ENCODE measurements at regions not wholly inside any gene's neighbourhood (a gene's known extent, or its start where the extent isn't known, plus 50 kb on each side); places are given as distances from the start of the nearest gene placed in this dataset.
A peak's percentile ranks its signal among the peaks of the same experiment; 100 is the strongest.
"Not testable (repeated sequence)": the region's sequence is repeated elsewhere in the genome, so short reads cannot be mapped to it uniquely, and the experiment has no call there.

- Histone ChIP-seq H3K27me3 (ENCODE audit: insufficient read depth, low read length) (peaks cover 5% of the 10 kb centered on the region; the same call in 1 of the 2 replicates), H3K36me3 (ENCODE audit: insufficient read depth, low read depth, low read length) (no peaks in the 10 kb centered on the region), H3K4me3 (ENCODE audit: low read length) (no peak overlapping the region), H3K9me3 (ENCODE audit: insufficient read depth, low read depth, low read length) (no peaks in the 10 kb centered on the region), H3K27ac (ENCODE audit: low read length) (no peak overlapping the region), H3K4me1 (ENCODE audit: insufficient read depth, low read length) (no peaks in the 10 kb centered on the region), H3K9ac (ENCODE audit: low read depth, low read length) (no peak overlapping the region)
Observed at GRCh38 chr6:150747155-150747554, 118.3 kb upstream of the MTHFD1L start.

- H3K36me3 ChIP-seq (ENCODE audit: insufficient read depth, low read depth, low read length) = no peaks in the 10 kb centered on the region
- H3K9me3 ChIP-seq (ENCODE audit: insufficient read depth, low read depth, low read length) = no peaks in the 10 kb centered on the region
- peaks cover 18% of the 10 kb centered on the region; the same call in 1 of the 2 replicates for H3K27me3 ChIP-seq (ENCODE audit: insufficient read depth, low read length)
- peaks cover 9% of the 10 kb centered on the region for H3K4me1 ChIP-seq (ENCODE audit: insufficient read depth, low read length)
- H3K9ac ChIP-seq (ENCODE audit: low read depth, low read length) = no peak overlapping the region
- H3K27ac ChIP-seq (ENCODE audit: low read length) = no peak overlapping the region
- no peak overlapping the region for H3K4me3 ChIP-seq (ENCODE audit: low read length)
Observed at GRCh38 chr6:150749091-150749670, 116.3 kb upstream of the MTHFD1L start.

- Histone ChIP-seq H3K27ac (ENCODE audit: low read length) (no peak overlapping the region), H3K27me3 (ENCODE audit: insufficient read depth, low read length) (peaks cover 30% of the 10 kb centered on the region), H3K4me3 (ENCODE audit: low read length) (no peak overlapping the region), H3K9me3 (ENCODE audit: insufficient read depth, low read depth, low read length) (no peaks in the 10 kb centered on the region), H3K36me3 (ENCODE audit: insufficient read depth, low read depth, low read length) (no peaks in the 10 kb centered on the region), H3K9ac (ENCODE audit: low read depth, low read length) (no peak overlapping the region), H3K4me1 (ENCODE audit: insufficient read depth, low read length) (peaks cover 10% of the 10 kb centered on the region)
Observed at GRCh38 chr6:150751296-150751695, 114.2 kb upstream of the MTHFD1L start.

- H3K4me3 ChIP-seq (ENCODE audit: low read length) = no peak overlapping the region
- H3K27me3 ChIP-seq (ENCODE audit: insufficient read depth, low read length) = peaks cover 30% of the 10 kb centered on the region
- no peaks in the 10 kb centered on the region for H3K36me3 ChIP-seq (ENCODE audit: insufficient read depth, low read depth, low read length)
- no peaks in the 10 kb centered on the region for H3K9me3 ChIP-seq (ENCODE audit: insufficient read depth, low read depth, low read length)
- no peak overlapping the region for H3K9ac ChIP-seq (ENCODE audit: low read depth, low read length)
- H3K27ac ChIP-seq (ENCODE audit: low read length) = no peak overlapping the region
- H3K4me1 ChIP-seq (ENCODE audit: insufficient read depth, low read length) = peaks cover 10% of the 10 kb centered on the region
Observed at GRCh38 chr6:150752409-150752808, 113.1 kb upstream of the MTHFD1L start.

- peaks cover 30% of the 10 kb centered on the region for H3K27me3 ChIP-seq (ENCODE audit: insufficient read depth, low read length)
- peaks cover 10% of the 10 kb centered on the region for H3K4me1 ChIP-seq (ENCODE audit: insufficient read depth, low read length)
- H3K9ac ChIP-seq (ENCODE audit: low read depth, low read length) = no peak overlapping the region
- peak overlapping the region; percentile 58 for H3K4me3 ChIP-seq (ENCODE audit: low read length)
- H3K36me3 ChIP-seq (ENCODE audit: insufficient read depth, low read depth, low read length) = no peaks in the 10 kb centered on the region
- H3K9me3 ChIP-seq (ENCODE audit: insufficient read depth, low read depth, low read length) = no peaks in the 10 kb centered on the region
- no peak overlapping the region for H3K27ac ChIP-seq (ENCODE audit: low read length)
Observed at GRCh38 chr6:150753371-150754064, 112.0 kb upstream of the MTHFD1L start.

GRCh38 chr6:150755042-150755441, 110.5 kb upstream of the MTHFD1L start:
- Histone ChIP-seq H3K9ac (ENCODE audit: low read depth, low read length) (no peak overlapping the region), H3K4me3 (ENCODE audit: low read length) (no peak overlapping the region), H3K27me3 (ENCODE audit: insufficient read depth, low read length) (peaks cover 30% of the 10 kb centered on the region), H3K9me3 (ENCODE audit: insufficient read depth, low read depth, low read length) (no peaks in the 10 kb centered on the region), H3K4me1 (ENCODE audit: insufficient read depth, low read length) (peaks cover 10% of the 10 kb centered on the region), H3K27ac (ENCODE audit: low read length) (no peak overlapping the region), H3K36me3 (ENCODE audit: insufficient read depth, low read depth, low read length) (no peaks in the 10 kb centered on the region)

- Histone ChIP-seq H3K4me3 (ENCODE audit: low read length) (no peak overlapping the region), H3K9me3 (ENCODE audit: insufficient read depth, low read depth, low read length) (no peaks in the 10 kb centered on the region), H3K9ac (ENCODE audit: low read depth, low read length) (no peak overlapping the region), H3K4me1 (ENCODE audit: insufficient read depth, low read length) (peaks cover 10% of the 10 kb centered on the region), H3K27me3 (ENCODE audit: insufficient read depth, low read length) (peaks cover 30% of the 10 kb centered on the region), H3K36me3 (ENCODE audit: insufficient read depth, low read depth, low read length) (no peaks in the 10 kb centered on the region), H3K27ac (ENCODE audit: low read length) (no peak overlapping the region)
Observed at GRCh38 chr6:150755524-150755923, 110.0 kb upstream of the MTHFD1L start.

- Histone ChIP-seq H3K4me3 (ENCODE audit: low read length) (no peak overlapping the region), H3K9me3 (ENCODE audit: insufficient read depth, low read depth, low read length) (no peaks in the 10 kb centered on the region), H3K36me3 (ENCODE audit: insufficient read depth, low read depth, low read length) (no peaks in the 10 kb centered on the region), H3K9ac (ENCODE audit: low read depth, low read length) (no peak overlapping the region), H3K27me3 (ENCODE audit: insufficient read depth, low read length) (peaks cover 30% of the 10 kb centered on the region), H3K4me1 (ENCODE audit: insufficient read depth, low read length) (peaks cover 10% of the 10 kb centered on the region), H3K27ac (ENCODE audit: low read length) (no peak overlapping the region)
Observed at GRCh38 chr6:150756173-150756572, 109.3 kb upstream of the MTHFD1L start.

- Histone ChIP-seq H3K4me1 (ENCODE audit: insufficient read depth, low read length) (peaks cover 10% of the 10 kb centered on the region), H3K27me3 (ENCODE audit: insufficient read depth, low read length) (peaks cover 18% of the 10 kb centered on the region)
- not testable (repeated sequence) for H3K9me3 ChIP-seq (ENCODE audit: insufficient read depth, low read depth, low read length); H3K36me3 ChIP-seq (ENCODE audit: insufficient read depth, low read depth, low read length); H3K27ac ChIP-seq (ENCODE audit: low read length); H3K4me3 ChIP-seq (ENCODE audit: low read length); H3K9ac ChIP-seq (ENCODE audit: low read depth, low read length)
Observed at GRCh38 chr6:150757807-150758206, 107.7 kb upstream of the MTHFD1L start.

GRCh38 chr6:150759483-150759882, 106.0 kb upstream of the MTHFD1L start:
- Histone ChIP-seq H3K27ac (ENCODE audit: low read length) (no peak overlapping the region), H3K4me3 (ENCODE audit: low read length) (no peak overlapping the region), H3K9ac (ENCODE audit: low read depth, low read length) (no peak overlapping the region), H3K4me1 (ENCODE audit: insufficient read depth, low read length) (no peaks in the 10 kb centered on the region), H3K27me3 (ENCODE audit: insufficient read depth, low read length) (peaks cover 9% of the 10 kb centered on the region), H3K36me3 (ENCODE audit: insufficient read depth, low read depth, low read length) (no peaks in the 10 kb centered on the region), H3K9me3 (ENCODE audit: insufficient read depth, low read depth, low read length) (no peaks in the 10 kb centered on the region)

GRCh38 chr6:150761771-150762170, 103.7 kb upstream of the MTHFD1L start:
- Histone ChIP-seq H3K36me3 (ENCODE audit: insufficient read depth, low read depth, low read length) (no peaks in the 10 kb centered on the region), H3K4me1 (ENCODE audit: insufficient read depth, low read length) (peaks cover 12% of the 10 kb centered on the region; the same call in 1 of the 2 replicates), H3K9ac (ENCODE audit: low read depth, low read length) (no peak overlapping the region)

GRCh38 chr6:150764334-150765066, 101.0 kb upstream of the MTHFD1L start:
- no peaks in the 10 kb centered on the region for H3K9me3 ChIP-seq (ENCODE audit: insufficient read depth, low read depth, low read length)
- no peak overlapping the region for H3K9ac ChIP-seq (ENCODE audit: low read depth, low read length)
- peaks cover 18% of the 10 kb centered on the region; the same call in 1 of the 2 replicates for H3K4me1 ChIP-seq (ENCODE audit: insufficient read depth, low read length)
- H3K27me3 ChIP-seq (ENCODE audit: insufficient read depth, low read length) = no peaks in the 10 kb centered on the region
- no peak overlapping the region for H3K27ac ChIP-seq (ENCODE audit: low read length)
- H3K36me3 ChIP-seq (ENCODE audit: insufficient read depth, low read depth, low read length) = no peaks in the 10 kb centered on the region
- no peak overlapping the region for H3K4me3 ChIP-seq (ENCODE audit: low read length)

More at GRCh38 chr6:150761771-150762170, 103.7 kb upstream of the MTHFD1L start:
- H3K9me3 ChIP-seq (ENCODE audit: insufficient read depth, low read depth, low read length) = no peaks in the 10 kb centered on the region
- H3K27me3 ChIP-seq (ENCODE audit: insufficient read depth, low read length) = no peaks in the 10 kb centered on the region
- no peak overlapping the region for H3K27ac ChIP-seq (ENCODE audit: low read length)
- no peak overlapping the region for H3K4me3 ChIP-seq (ENCODE audit: low read length)

All from iPS-20b (cell line).